ENCODE measurements at regions not wholly inside any gene's neighbourhood (a gene's known extent, or its start where the extent isn't known, plus 50 kb on each side); places are given as distances from the start of the nearest gene placed in this dataset.

DNA sequence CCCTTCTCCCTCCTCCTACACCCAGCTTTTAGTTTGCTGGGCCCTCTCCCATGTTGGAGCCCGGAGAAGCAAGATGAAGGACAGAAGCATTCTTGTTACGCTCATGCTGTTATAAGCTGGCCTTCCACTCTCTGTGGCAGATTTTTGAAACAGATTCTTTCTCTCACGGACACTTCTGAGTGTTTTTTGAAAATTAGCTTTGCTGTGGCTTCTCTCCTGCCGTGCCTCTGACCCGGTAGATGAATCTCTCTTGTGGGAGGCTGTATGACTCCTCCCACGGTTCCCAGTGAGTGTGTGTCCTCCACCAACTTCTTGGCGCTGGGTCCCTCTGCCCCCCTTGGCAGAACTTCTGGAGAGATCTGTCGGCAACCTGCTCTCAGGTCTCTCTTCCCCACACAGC, 269.3 kb upstream of the MYT1L start:
- H3K27me3 ChIP-seq (replicated peaks in 1 of 2; ENCODE audit: control insufficient read depth in 2 of 2, insufficient read depth in 2 of 2, low read length in 1 of 2), result no peaks in the 10 kb centered on the region
- H3K4me2 ChIP-seq (ENCODE audit: control insufficient read depth, insufficient read depth), result no peak overlapping the region
- H3K4me3 ChIP-seq, result no peak overlapping the region
- 25% methylated on average over 8 of the region's 8 CpGs for WGBS (ENCODE audit: insufficient coverage, insufficient replicate concordance, low lambda C conversion rate, missing lambda C conversion rate)
- no peak overlapping the region for H3K27ac ChIP-seq (ENCODE audit: control insufficient read depth, insufficient read depth)
- SMC1A ChIA-PET (ENCODE audit: uncharacterized antibody, unreplicated experiment), result no interaction called here
- H4K20me1 ChIP-seq (ENCODE audit: control insufficient read depth, insufficient read depth), result no peaks in the 10 kb centered on the region
- no TSS peak for BruUV-seq (replicated peaks)
- no peaks in the 10 kb centered on the region for H3K79me2 ChIP-seq (ENCODE audit: control insufficient read depth, insufficient read depth, low read length)
- ATAC-seq, result no peak
- H2AFZ ChIP-seq (ENCODE audit: control insufficient read depth, low read depth, low read length), result no peak overlapping the region
- H3K4me1 ChIP-seq (ENCODE audit: control insufficient read depth, insufficient read depth, low read length), result no peaks in the 10 kb centered on the region
- no peaks in the 10 kb centered on the region for H3K36me3 ChIP-seq (ENCODE audit: control insufficient read depth in 2 of 2, insufficient read depth in 2 of 2, low read length in 1 of 2)
- in situ Hi-C loops (cut with MboI), result no loop called here
- POLR2A ChIA-PET, result no interaction called here
- RAD21 ChIA-PET (ENCODE audit: unreplicated experiment), result no interaction called here
- H3K9ac ChIP-seq (ENCODE audit: control insufficient read depth, insufficient read depth, low read length), result no peak overlapping the region
- DNase-seq (ENCODE audit: low read depth, low spot score), result no peak
- CTCF ChIA-PET, result no interaction called here
- TF ChIP-seq, protein P1, sequence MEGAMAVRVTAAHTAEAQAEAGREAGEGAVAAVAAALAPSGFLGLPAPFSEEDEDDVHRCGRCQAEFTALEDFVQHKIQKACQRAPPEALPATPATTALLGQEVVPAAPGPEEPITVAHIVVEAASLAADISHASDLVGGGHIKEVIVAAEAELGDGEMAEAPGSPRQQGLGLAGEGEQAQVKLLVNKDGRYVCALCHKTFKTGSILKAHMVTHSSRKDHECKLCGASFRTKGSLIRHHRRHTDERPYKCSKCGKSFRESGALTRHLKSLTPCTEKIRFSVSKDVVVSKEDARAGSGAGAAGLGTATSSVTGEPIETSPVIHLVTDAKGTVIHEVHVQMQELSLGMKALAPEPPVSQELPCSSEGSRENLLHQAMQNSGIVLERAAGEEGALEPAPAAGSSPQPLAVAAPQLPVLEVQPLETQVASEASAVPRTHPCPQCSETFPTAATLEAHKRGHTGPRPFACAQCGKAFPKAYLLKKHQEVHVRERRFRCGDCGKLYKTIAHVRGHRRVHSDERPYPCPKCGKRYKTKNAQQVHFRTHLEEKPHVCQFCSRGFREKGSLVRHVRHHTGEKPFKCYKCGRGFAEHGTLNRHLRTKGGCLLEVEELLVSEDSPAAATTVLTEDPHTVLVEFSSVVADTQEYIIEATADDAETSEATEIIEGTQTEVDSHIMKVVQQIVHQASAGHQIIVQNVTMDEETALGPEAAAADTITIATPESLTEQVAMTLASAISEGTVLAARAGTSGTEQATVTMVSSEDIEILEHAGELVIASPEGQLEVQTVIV (IDR thresholded peaks at IDR 0.05; ENCODE audit: borderline replicate concordance, partially characterized antibody), result no peak
- TF ChIP-seq YBX1 (IDR thresholded peaks at IDR 0.05) (no peak), MYC (IDR thresholded peaks at IDR 0.05; ENCODE audit: insufficient read depth, insufficient read length, insufficient replicate concordance, low read length, severe bottlenecking) (no peak), FOXM1 (IDR thresholded peaks at IDR 0.05; ENCODE audit: low read depth, low read length) (no peak), SREBF2 (IDR thresholded peaks at IDR 0.05; ENCODE audit: low read length) (no peak), MYB (IDR thresholded peaks at IDR 0.05; ENCODE audit: borderline replicate concordance, low read depth, low read length) (no peak), RB1 (IDR thresholded peaks at IDR 0.05; ENCODE audit: borderline replicate concordance) (no peak), ZNF384 (IDR thresholded peaks at IDR 0.05; ENCODE audit: borderline replicate concordance, low read depth, low read length) (no peak), NFYB (IDR thresholded peaks at IDR 0.05; ENCODE audit: insufficient read depth, low read depth, low read length) (no peak), NFYA (IDR thresholded peaks at IDR 0.05; ENCODE audit: borderline replicate concordance, low read depth, low read length) (no peak), ZNF622 (IDR thresholded peaks at IDR 0.05) (no peak), SIN3A (IDR thresholded peaks at IDR 0.05; ENCODE audit: low read depth, low read length) (no peak), NBN (IDR thresholded peaks at IDR 0.05) (no peak), TCF12 (IDR thresholded peaks at IDR 0.05; ENCODE audit: low read depth, low read length) (no peak), STAT1 (conservative IDR thresholded peaks at IDR 0.05) (no peak), HCFC1 (IDR thresholded peaks at IDR 0.05; ENCODE audit: low read length) (no peak), IKZF1 (conservative IDR thresholded peaks at IDR 0.05) (no peak), CHD2 (IDR thresholded peaks at IDR 0.05; ENCODE audit: borderline replicate concordance, low read depth, low read length) (no peak), SP1 (IDR thresholded peaks at IDR 0.05; ENCODE audit: low read depth, low read length) (no peak)
- TF ChIP-seq, protein P2, sequence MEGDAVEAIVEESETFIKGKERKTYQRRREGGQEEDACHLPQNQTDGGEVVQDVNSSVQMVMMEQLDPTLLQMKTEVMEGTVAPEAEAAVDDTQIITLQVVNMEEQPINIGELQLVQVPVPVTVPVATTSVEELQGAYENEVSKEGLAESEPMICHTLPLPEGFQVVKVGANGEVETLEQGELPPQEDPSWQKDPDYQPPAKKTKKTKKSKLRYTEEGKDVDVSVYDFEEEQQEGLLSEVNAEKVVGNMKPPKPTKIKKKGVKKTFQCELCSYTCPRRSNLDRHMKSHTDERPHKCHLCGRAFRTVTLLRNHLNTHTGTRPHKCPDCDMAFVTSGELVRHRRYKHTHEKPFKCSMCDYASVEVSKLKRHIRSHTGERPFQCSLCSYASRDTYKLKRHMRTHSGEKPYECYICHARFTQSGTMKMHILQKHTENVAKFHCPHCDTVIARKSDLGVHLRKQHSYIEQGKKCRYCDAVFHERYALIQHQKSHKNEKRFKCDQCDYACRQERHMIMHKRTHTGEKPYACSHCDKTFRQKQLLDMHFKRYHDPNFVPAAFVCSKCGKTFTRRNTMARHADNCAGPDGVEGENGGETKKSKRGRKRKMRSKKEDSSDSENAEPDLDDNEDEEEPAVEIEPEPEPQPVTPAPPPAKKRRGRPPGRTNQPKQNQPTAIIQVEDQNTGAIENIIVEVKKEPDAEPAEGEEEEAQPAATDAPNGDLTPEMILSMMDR (IDR thresholded peaks at IDR 0.05 in 2 of 3, conservative IDR thresholded peaks at IDR 0.05 in 1 of 3; ENCODE audit: control insufficient read depth in 2 of 3, extremely low read depth in 1 of 3, insufficient read depth in 1 of 3, low read depth in 3 of 3, low read length in 3 of 3), result no peak
- FAIRE-seq, result no peak
- no peaks in the 10 kb centered on the region for H3K9me3 ChIP-seq (replicated peaks; ENCODE audit: control insufficient read depth, insufficient read depth, low read length)
- intact Hi-C loops (cut with micrococcal nuclease; ENCODE audit: unreplicated experiment), result no loop called here

Measured in GM12878 (cell line).